Muscle of leg (tissue), 3 donors: ENCODE measurements at regions not wholly inside any gene's neighbourhood (a gene's known extent, or its start where the extent isn't known, plus 50 kb on each side); places are given as distances from the start of the nearest gene placed in this dataset.
A peak's percentile ranks its signal among the peaks of the same experiment; 100 is the strongest.

ENCODE experiments used
- DNase-seq: peaks from one replicate; pipeline ENCODE4 v3.0.0; 2013
- H3K27ac ChIP-seq: one replicate; pipeline ENCODE4 v1.5.1; 2013; ENCODE audit warnings: mild to moderate bottlenecking, low read length, control low read depth
- H3K27me3 ChIP-seq: one replicate; pipeline ENCODE4 v1.6.1; 2013; ENCODE audit warnings: low read length; ENCODE audit not compliant: control insufficient read depth, insufficient read depth
- H3K36me3 ChIP-seq: one replicate; pipeline ENCODE4 v1.6.1; 2013; ENCODE audit warnings: low read length; ENCODE audit not compliant: control insufficient read depth, insufficient read depth
- H3K4me1 ChIP-seq: one replicate; pipeline ENCODE4 v1.6.1; 2013; ENCODE audit warnings: low read length; ENCODE audit not compliant: control insufficient read depth, insufficient read depth
- H3K4me3 ChIP-seq: one replicate; pipeline ENCODE4 v1.5.1; 2013; ENCODE audit warnings: low read length, control low read depth
- H3K9me3 ChIP-seq: replicated peaks from 2 replicates; pipeline ENCODE4 v1.6.1; 2013; ENCODE audit warnings: low read depth, low read length; ENCODE audit not compliant: control insufficient read depth
- whole genome bisulfite sequencing: methylation state at CpG from one replicate; pipeline ENCODE4 v1.1.5; 2013; ENCODE audit warnings: missing lambda C conversion rate; ENCODE audit not compliant: insufficient coverage; 5-methylcytosine and 5-hydroxymethylcytosine counted together

DNA sequence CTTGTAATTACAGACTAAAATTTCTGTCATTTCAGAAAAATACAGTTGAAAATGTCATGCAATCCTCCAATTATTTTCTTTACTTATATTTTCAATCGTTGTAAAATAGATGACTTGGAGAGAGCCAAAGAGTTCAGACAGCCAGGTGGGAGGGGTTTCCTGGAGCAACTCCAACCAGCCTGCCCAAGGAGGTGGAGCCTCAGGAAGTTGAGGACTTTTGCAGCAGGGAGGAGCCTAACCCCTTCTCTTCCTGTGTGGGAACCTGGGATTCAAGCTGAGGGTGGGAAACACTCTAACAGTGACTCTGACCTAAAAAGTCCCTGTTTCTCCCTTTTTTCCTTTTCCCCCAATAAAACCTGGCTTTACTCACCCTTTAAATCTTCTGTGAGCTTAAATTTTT is 72.2 kb upstream of the GABRG1 start:
- Histone ChIP-seq H3K9me3 (no peaks in the 10 kb centered on the region), H3K36me3 (no peaks in the 10 kb centered on the region), H3K27ac (no peak overlapping the region), H3K4me3 (no peak overlapping the region), H3K4me1 (no peaks in the 10 kb centered on the region), H3K27me3 (no peaks in the 10 kb centered on the region)
- DNase-seq, result peak; percentile 5
- WGBS, result no CpG with 5 or more reads among the region's 1 CpG

GRCh38 chr4:46185766-46186165 is 61.9 kb upstream of the GABRG1 start:
- no peak overlapping the region for H3K4me3 ChIP-seq
- no CpG with 5 or more reads among the region's 3 CpGs for WGBS
- H3K27me3 ChIP-seq, result no peaks in the 10 kb centered on the region
- H3K9me3 ChIP-seq, result no peaks in the 10 kb centered on the region
- H3K4me1 ChIP-seq, result no peaks in the 10 kb centered on the region
- no peaks in the 10 kb centered on the region for H3K36me3 ChIP-seq
- H3K27ac ChIP-seq, result no peak overlapping the region
- DNase-seq, result no peak

DNA sequence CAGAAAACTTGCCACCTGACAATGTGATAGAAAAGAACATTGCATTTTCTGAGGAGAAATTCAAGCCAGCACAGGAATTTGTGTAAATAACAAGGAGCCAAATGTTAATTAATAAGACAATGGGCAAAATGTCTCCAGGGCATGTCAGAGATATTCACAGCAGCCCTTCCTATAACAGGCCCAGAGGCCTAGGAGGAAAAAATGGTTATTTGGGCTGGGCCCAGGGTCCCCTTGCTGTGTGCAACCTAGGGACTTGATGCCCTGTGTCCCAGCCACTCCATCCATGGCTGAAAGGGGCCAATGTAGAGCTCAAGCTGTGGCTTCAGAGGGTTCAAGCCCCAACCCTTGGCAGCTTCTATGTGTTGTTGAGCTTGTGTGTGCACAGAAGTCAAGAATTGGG is 55.5 kb upstream of the GABRG1 start:
- DNase-seq, result no peak

More for the DNA sequence above, 55.5 kb upstream of the GABRG1 start:
- Histone ChIP-seq H3K27me3 (no peaks in the 10 kb centered on the region), H3K27ac (no peak overlapping the region), H3K4me3 (no peak overlapping the region), H3K9me3 (peaks cover 19% of the 10 kb centered on the region), H3K36me3 (no peaks in the 10 kb centered on the region), H3K4me1 (no peaks in the 10 kb centered on the region)
